D721Med (cell line): ENCODE measurements at regions not wholly inside any gene's neighbourhood (a gene's known extent, or its start where the extent isn't known, plus 50 kb on each side); places are given as distances from the start of the nearest gene placed in this dataset.

Experiments used
- DNase-seq: peaks from one replicate; pipeline ENCODE4 v3.0.0; 2011; ENCODE audit warnings: low spot score; ENCODE audit not compliant: insufficient read length
- FAIRE-seq: peaks from 2 replicates; lab custom pipeline; 2011; peaks lifted over from hg19 to GRCh38; lab: Jason Lieb, UNC
- TF ChIP-seq, protein P1 (sequence below): IDR thresholded peaks from 2 replicates; pipeline ENCODE4 v1.5.1; 2012; ENCODE audit warnings: mild to moderate bottlenecking, control low read depth; ENCODE audit not compliant: insufficient read depth; ENCODE audit errors: missing control alignments

DNA sequence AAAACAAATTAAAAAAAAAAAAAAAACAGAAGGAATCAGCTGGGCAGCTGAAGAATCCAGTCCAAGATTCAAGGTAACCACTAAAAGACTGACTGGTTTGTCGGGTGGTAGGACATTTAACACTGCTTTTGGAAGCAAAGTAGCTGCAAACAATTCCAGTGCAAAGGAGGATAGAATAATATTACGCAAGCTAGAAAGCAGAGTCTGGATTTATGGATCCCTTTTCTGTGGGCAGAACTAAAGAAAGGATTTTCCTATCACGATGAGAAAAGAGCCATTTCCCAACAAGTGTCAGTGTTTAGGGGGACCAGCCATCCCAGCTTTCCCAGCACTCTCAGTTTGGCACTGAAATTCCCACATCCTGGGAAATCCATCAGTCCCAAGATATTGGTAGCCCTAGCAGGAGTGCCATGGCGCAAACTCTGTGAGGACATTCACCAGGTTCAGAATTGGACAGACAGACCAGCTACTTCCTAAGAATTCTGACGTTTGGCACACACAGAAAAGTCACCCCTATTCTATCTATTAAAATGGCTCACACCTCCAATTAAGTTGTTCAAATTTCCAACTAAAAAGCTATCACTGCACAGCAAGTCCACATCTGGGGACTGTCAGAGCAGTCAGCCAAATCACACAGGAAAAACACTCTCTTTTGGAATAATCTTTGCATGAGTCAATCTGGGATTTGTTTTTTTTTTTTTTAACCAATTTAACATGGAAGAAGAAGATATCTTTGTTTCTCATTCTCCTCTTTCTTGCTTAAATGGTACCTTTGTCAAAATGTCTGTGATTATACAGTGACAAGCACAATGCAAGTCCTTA is 356.8 kb upstream of the ARID1B start:
- TF ChIP-seq, protein P1, sequence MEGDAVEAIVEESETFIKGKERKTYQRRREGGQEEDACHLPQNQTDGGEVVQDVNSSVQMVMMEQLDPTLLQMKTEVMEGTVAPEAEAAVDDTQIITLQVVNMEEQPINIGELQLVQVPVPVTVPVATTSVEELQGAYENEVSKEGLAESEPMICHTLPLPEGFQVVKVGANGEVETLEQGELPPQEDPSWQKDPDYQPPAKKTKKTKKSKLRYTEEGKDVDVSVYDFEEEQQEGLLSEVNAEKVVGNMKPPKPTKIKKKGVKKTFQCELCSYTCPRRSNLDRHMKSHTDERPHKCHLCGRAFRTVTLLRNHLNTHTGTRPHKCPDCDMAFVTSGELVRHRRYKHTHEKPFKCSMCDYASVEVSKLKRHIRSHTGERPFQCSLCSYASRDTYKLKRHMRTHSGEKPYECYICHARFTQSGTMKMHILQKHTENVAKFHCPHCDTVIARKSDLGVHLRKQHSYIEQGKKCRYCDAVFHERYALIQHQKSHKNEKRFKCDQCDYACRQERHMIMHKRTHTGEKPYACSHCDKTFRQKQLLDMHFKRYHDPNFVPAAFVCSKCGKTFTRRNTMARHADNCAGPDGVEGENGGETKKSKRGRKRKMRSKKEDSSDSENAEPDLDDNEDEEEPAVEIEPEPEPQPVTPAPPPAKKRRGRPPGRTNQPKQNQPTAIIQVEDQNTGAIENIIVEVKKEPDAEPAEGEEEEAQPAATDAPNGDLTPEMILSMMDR: no peak
- DNase-seq (no peak), FAIRE-seq (no peak)

DNA sequence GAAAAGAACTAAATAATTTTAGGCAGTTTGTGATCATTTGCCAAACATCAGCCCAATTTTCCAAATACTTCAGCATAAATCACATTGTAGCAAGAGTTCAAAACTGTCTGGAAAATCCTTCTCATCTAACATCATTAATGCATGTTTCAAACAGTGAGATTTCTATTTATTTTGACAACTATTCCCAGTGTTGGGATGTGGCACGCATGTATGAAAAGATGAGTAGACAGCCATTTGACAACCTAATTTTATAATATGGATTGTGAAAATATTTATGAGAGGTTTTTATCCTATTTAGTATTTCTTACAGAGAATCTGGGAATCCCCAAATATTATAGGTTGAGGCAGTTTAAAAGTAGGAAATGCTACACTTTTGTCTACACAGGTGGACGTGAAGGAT is 357.6 kb upstream of the ARID1B start:
- FAIRE-seq (no peak), DNase-seq (no peak)
- TF ChIP-seq, protein P1: no peak

DNA sequence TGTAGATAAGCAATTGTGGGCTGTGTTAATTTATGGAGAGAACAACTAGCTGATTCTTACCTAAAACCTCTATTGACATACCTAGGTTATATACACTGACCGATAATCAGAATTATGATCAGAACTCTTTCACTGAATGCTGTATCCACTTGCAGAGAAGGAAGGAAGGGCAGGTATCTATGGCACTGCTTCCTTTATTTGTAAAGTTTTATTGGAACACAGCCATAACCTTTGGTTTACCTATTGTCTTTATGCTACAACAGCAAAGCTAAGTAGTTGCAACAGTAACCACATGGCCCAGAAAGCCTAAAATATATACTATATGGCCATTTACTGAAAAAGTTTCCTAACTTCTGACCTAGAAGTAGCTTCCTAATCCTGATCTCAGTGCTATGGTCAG is 358.9 kb upstream of the ARID1B start:
- DNase-seq (no peak), FAIRE-seq (no peak)
- TF ChIP-seq, protein P1: no peak

DNA sequence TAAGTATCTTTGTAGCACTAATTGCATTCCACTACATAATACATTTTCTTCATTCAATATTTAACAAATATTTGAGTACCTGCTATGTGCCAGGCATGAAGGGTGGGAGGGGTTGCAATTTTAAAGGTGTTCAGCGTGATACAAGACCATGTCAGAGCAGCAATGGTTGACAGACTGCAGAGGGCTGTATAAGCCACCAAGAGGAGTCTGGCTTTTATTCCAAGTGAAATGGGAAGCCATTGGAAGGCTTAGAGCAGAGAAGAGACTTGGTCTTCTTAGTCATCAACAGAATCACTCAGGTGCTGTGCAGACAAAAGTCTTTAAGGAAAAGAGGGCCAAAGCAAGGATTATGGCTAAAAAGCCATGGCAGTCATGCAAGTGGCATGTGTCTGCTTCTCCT is 360.8 kb upstream of the ARID1B start:
- TF ChIP-seq, protein P1: no peak
- FAIRE-seq: no peak
- no peak for DNase-seq

DNA sequence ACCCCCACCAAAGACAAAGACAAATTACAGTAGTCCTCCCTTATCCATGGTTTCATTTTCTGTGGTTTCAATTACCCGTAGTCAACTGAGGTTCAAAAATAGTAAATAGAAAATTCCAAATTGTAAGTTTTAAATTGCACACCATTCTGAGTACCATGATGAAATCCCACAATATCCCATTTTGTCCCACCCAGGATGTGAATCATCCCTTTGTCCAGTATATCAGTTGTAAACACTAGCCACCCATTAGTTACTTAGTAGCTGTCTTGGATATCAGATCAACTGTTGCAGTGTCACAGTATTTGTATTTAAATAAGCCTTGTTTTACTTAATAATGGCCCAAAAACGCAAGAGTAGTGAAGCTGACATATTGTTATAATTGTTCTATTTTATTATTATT is 364.0 kb upstream of the ARID1B start:
- TF ChIP-seq, protein P1: no peak
- FAIRE-seq: no peak
- no peak for DNase-seq

DNA sequence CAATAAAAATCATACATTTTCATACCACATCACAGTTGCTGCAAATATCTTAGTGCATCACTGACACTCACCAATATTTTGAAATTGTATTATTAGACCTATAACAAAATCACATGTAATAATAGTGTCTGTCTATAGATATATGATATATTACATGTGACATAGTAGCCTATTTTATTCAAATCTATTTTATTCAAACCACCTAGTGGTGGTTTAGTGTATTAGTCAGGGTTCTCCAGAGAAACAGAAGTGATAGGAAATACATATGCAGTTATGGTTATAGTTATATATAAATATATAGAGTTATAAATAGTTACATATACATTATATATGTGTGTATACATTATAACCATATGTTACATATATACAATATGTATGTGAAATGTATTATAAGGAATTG is 366.5 kb upstream of the ARID1B start:
- TF ChIP-seq, protein P1: no peak
- FAIRE-seq (no peak), DNase-seq (no peak)

DNA sequence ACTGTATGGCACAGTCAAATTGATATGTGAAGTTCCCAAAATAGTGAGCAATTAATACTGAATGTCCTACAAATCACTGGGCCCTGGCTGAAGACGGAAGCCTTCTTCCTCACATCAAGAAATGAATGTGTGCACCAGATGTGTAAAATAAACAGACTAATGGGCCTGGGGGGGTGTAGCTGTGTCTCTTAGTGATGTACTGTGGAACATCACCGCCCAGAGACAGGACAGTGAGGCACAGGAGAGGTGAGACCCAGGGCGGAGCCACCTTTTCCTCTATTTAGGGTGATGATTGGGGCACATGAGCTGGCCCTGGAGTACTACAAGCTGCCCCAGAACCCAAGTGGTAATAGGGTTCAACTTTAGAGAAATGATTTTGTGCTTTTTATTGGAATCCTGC is 368.5 kb upstream of the ARID1B start:
- DNase-seq (no peak), FAIRE-seq (no peak)

More for the DNA sequence above, 368.5 kb upstream of the ARID1B start:
- TF ChIP-seq, protein P1: no peak
